Caco-2 (cell line): ENCODE measurements at regions not wholly inside any gene's neighbourhood (a gene's known extent, or its start where the extent isn't known, plus 50 kb on each side); places are given as distances from the start of the nearest gene placed in this dataset.
"Not testable (repeated sequence)": the region's sequence is repeated elsewhere in the genome, so short reads cannot be mapped to it uniquely, and the experiment has no call there.

Experiments used
- BruUV-seq: library from RNA; stranded (reverse); fragments of 400-500 nt; replicated peaks from 2 replicates; lab custom pipeline; 2021; lab: Mats Ljungman, UMichigan
- CTCF ChIA-PET: fragments of 300-600 bp; sonication (Branson Sonifier 250); formaldehyde crosslinking; loops from one replicate; lab custom pipeline; 2022; ENCODE audit warnings: antibody characterized with exemption; lab: Charles Lee
- POLR2A ChIA-PET: fragments of 300-600 bp; sonication (Branson Sonifier 250); formaldehyde crosslinking; loops from one replicate; lab custom pipeline; 2022; ENCODE audit warnings: antibody characterized with exemption; lab: Charles Lee
- DNase-seq, 2 experiments: peaks; one replicate each; pipeline versions ENCODE4 v3.0.0 to v3.0.0-alpha.2; 2020 to 2022
- H3K27me3 ChIP-seq: replicated peaks from 2 replicates; pipeline ENCODE4 v1.6.0; 2011; ENCODE audit warnings: low read length; ENCODE audit not compliant: control insufficient read depth, insufficient read depth
- H3K36me3 ChIP-seq: 2 replicates; pipeline ENCODE4 v1.5.1; 2011; ENCODE audit warnings: low read length; ENCODE audit not compliant: control insufficient read depth, insufficient read depth
- H3K4me1 ChIP-seq: fragments of 250-450 bp; sonication (Bioruptor Pico); 2 replicates; pipeline ENCODE4 v1.5.1; 2020; ENCODE audit warnings: mild to moderate bottlenecking
- H3K4me3 ChIP-seq: 2 replicates; pipeline ENCODE4 v1.5.1; 2011; ENCODE audit warnings: low read depth, mild to moderate bottlenecking, control low read depth, low read length
- H3K9me3 ChIP-seq: fragments of 250-450 bp; sonication (Bioruptor Pico); 2 replicates; pipeline ENCODE4 v1.5.1; 2020; ENCODE audit warnings: mild to moderate bottlenecking, moderate library complexity
- H3K27ac Mint-ChIP-seq: one replicate; pipeline ENCODE4 v1.8.0; 2022; ENCODE audit warnings: mixed read lengths; ENCODE audit not compliant: unreplicated experiment
- H3K27me3 Mint-ChIP-seq: one replicate; pipeline ENCODE4 v1.8.0; 2022; ENCODE audit warnings: mixed read lengths; ENCODE audit not compliant: insufficient read depth, unreplicated experiment
- H3K36me3 Mint-ChIP-seq: one replicate; pipeline ENCODE4 v1.8.0; 2022; ENCODE audit warnings: mild to moderate bottlenecking, mixed read lengths; ENCODE audit not compliant: insufficient read depth, unreplicated experiment
- H3K4me1 Mint-ChIP-seq: one replicate; pipeline ENCODE4 v1.8.0; 2022; ENCODE audit warnings: low read depth, mixed read lengths; ENCODE audit not compliant: unreplicated experiment
- H3K4me3 Mint-ChIP-seq: one replicate; pipeline ENCODE4 v1.8.0; 2022; ENCODE audit warnings: mild to moderate bottlenecking, moderate library complexity, mixed read lengths; ENCODE audit not compliant: unreplicated experiment
- H3K9me3 Mint-ChIP-seq: one replicate; pipeline ENCODE4 v1.8.0; 2022; ENCODE audit warnings: mixed read lengths; ENCODE audit not compliant: unreplicated experiment
- CTCF ChIP-seq, 2 experiments: fragments of 200-600 bp in 1 of 2; IDR thresholded peaks; 1 replicate in 1 of 2; 2 replicates in 1 of 2; pipeline versions ENCODE4 v1.5.1 to v1.8.0; 2011 to 2022; ENCODE audit warnings: antibody characterized with exemption in 1 of 2, control low read depth in 1 of 2, inconsistent platforms in 1 of 2, low read depth in 1 of 2, low read length in 1 of 2, mild to moderate bottlenecking in 1 of 2, moderate library complexity in 1 of 2; ENCODE audit not compliant: insufficient read depth in 1 of 2, severe bottlenecking in 1 of 2, unreplicated experiment in 1 of 2
- intact Hi-C: fragments of 100-400 bp; cut with micrococcal nuclease; formaldehyde crosslinking; loops from one replicate; pipeline ENCODE4 v1.10.0; 2022; ENCODE audit not compliant: unreplicated experiment

GRCh38 chr3:5376761-5377160 is 189.3 kb downstream of the EDEM1 start:
- peaks cover 8% of the 10 kb centered on the region; the same call in 1 of the 2 replicates for H3K4me1 ChIP-seq
- Mint-ChIP-seq H3K4me3 (no peak overlapping the region), H3K4me1 (no peaks in the 10 kb centered on the region), H3K36me3 (no peaks in the 10 kb centered on the region), H3K9me3 (peaks cover 9% of the 10 kb centered on the region), H3K27me3 (no peaks in the 10 kb centered on the region), H3K27ac (no peak overlapping the region)
- ChIA-PET POLR2A (no interaction called here), CTCF (no interaction called here)
- H3K27me3 ChIP-seq = no peaks in the 10 kb centered on the region
- H3K36me3 ChIP-seq = no peaks in the 10 kb centered on the region
- BruUV-seq = no TSS peak
- TF ChIP-seq CTCF (IDR thresholded peaks at IDR 0.05; ENCODE audit: insufficient read depth in 1 of 2, low read depth in 1 of 2, low read length in 1 of 2, severe bottlenecking in 1 of 2, unreplicated experiment in 1 of 2) = no peak
- intact Hi-C loops = no loop called here
- no peak overlapping the region for H3K4me3 ChIP-seq
- no peaks in the 10 kb centered on the region for H3K9me3 ChIP-seq
- DNase-seq = peak; percentile 74 to 75

- H3K4me1 ChIP-seq, DNase-seq, H3K36me3 ChIP-seq, H3K36me3 Mint-ChIP-seq, H3K4me3 Mint-ChIP-seq, H3K27me3 Mint-ChIP-seq, H3K4me1 Mint-ChIP-seq, POLR2A ChIA-PET, intact Hi-C loops, H3K27me3 ChIP-seq, H3K4me3 ChIP-seq, H3K27ac Mint-ChIP-seq, BruUV-seq, H3K9me3 ChIP-seq, CTCF ChIA-PET: not testable (repeated sequence)
- peaks cover 26% of the 10 kb centered on the region for H3K9me3 Mint-ChIP-seq
These were observed 191.8 kb downstream of the EDEM1 start for GRCh38 chr3:5379266-5379665.

DNA sequence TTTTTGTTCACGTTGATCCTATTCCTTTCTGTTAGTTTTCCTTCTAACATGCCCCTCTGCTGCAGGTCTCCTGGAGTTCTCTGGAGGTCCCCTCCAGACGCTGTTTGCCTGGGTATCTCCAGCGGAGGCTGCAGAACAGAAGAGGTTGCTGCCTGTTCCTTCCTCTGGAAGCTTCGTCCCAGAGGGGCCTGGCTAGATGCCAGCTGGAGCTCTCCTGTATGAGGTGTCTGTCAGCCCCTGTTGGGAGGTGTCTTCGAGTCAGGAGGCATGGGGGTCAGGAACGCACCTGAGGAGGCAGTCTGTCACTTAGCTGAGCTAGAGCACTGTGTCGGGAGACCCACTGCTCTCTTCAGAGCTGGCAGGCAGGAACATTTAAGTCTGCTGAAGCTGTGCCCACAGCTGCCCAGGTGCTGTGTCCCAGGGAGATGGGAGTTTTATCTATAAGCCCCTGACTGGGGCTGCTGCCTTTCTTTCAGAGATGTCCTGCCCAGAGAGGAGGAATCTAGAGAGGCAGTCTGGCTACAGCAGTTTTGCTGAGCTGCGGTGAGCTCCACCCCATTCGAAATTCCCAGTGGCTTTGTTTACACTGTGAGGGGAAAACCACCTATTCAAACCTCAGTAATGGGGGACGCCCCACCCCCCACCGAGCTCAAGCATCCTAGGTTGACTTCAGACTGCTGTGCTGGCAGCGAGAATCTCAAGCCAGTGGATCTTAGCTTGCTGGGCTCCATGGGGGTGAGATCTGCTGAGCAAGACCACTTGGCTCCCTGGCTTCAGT is 196.2 kb downstream of the EDEM1 start:
- peaks cover 26% of the 10 kb centered on the region for H3K9me3 Mint-ChIP-seq
- DNase-seq, H3K4me3 Mint-ChIP-seq, H3K27me3 Mint-ChIP-seq, intact Hi-C loops, H3K36me3 Mint-ChIP-seq, H3K27ac Mint-ChIP-seq, H3K27me3 ChIP-seq, CTCF ChIA-PET, H3K4me1 Mint-ChIP-seq, BruUV-seq, H3K9me3 ChIP-seq, H3K4me3 ChIP-seq, POLR2A ChIA-PET, H3K36me3 ChIP-seq: not testable (repeated sequence)
- H3K4me1 ChIP-seq = peaks cover 12% of the 10 kb centered on the region

DNA sequence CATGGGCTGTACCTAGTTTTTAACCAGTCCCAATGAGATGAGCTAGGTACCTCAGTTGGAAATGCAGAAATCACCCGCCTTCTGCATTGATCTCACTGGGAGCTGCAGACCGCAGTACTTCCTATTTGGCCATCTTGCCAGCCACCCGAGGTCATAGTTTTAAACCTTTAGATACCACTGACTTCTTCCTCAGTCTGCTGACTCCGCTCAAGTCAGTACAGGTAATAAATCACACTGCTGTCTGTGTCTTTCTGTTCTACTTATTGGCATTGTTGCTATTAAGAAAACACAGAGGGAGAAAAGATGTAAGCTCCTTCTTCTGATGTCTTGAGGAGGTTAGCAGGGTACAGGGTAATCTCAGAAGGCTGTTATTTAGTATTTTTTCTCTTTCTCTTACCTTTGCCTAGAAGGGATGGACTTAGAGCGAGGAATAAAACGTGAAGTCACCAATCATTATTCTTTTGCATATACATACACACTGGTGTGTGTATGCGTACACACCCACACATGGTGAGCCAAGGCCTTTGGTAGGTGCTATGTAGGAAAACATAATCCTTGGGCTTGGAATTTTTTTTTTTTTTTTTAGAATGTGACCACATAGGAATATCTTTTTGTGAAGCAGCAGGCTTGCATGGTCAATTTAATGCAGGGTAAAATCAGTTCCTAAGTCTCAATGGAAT is 197.2 kb downstream of the EDEM1 start:
- no peak for TF ChIP-seq CTCF (IDR thresholded peaks at IDR 0.05; ENCODE audit: insufficient read depth in 1 of 2, low read depth in 1 of 2, low read length in 1 of 2, severe bottlenecking in 1 of 2, unreplicated experiment in 1 of 2)
- intact Hi-C loops = no loop called here
- H3K27me3 ChIP-seq = no peaks in the 10 kb centered on the region
- no peak overlapping the region for H3K4me3 Mint-ChIP-seq
- DNase-seq = no peak
- ChIA-PET CTCF (no interaction called here), POLR2A (no interaction called here)
- no TSS peak for BruUV-seq
- H3K4me1 ChIP-seq = peaks cover 22% of the 10 kb centered on the region
- H3K27me3 Mint-ChIP-seq = no peaks in the 10 kb centered on the region
- peaks cover 26% of the 10 kb centered on the region for H3K9me3 Mint-ChIP-seq
- H3K27ac Mint-ChIP-seq = no peak overlapping the region
- peaks cover 7% of the 10 kb centered on the region for H3K4me1 Mint-ChIP-seq
- H3K4me3 ChIP-seq = no peak overlapping the region
- no peaks in the 10 kb centered on the region for H3K9me3 ChIP-seq
- no peaks in the 10 kb centered on the region for H3K36me3 ChIP-seq
- no peaks in the 10 kb centered on the region for H3K36me3 Mint-ChIP-seq
